NB4 (cell line): ENCODE measurements at regions not wholly inside any gene's neighbourhood (a gene's known extent, or its start where the extent isn't known, plus 50 kb on each side); places are given as distances from the start of the nearest gene placed in this dataset.

Experiments
- CTCF ChIP-seq: IDR thresholded peaks from one replicate; pipeline ENCODE4 v1.5.1; 2012; ENCODE audit warnings: low read depth, low read length
- POLR2A ChIP-seq: IDR thresholded peaks from 2 replicates; pipeline ENCODE4 v1.6.1; 2011; ENCODE audit warnings: mild to moderate bottlenecking; ENCODE audit not compliant: insufficient read length; ENCODE audit errors: extremely low read depth

GRCh38 chr15:35693886-35694285 lies 147.9 kb upstream of the DPH6 start:
- no peak for TF ChIP-seq POLR2A
- no peak for TF ChIP-seq CTCF
